ENCODE measurements at regions not wholly inside any gene's neighbourhood (a gene's known extent, or its start where the extent isn't known, plus 50 kb on each side); places are given as distances from the start of the nearest gene placed in this dataset.
"Not testable (repeated sequence)": the region's sequence is repeated elsewhere in the genome, so short reads cannot be mapped to it uniquely, and the experiment has no call there.

DNA sequence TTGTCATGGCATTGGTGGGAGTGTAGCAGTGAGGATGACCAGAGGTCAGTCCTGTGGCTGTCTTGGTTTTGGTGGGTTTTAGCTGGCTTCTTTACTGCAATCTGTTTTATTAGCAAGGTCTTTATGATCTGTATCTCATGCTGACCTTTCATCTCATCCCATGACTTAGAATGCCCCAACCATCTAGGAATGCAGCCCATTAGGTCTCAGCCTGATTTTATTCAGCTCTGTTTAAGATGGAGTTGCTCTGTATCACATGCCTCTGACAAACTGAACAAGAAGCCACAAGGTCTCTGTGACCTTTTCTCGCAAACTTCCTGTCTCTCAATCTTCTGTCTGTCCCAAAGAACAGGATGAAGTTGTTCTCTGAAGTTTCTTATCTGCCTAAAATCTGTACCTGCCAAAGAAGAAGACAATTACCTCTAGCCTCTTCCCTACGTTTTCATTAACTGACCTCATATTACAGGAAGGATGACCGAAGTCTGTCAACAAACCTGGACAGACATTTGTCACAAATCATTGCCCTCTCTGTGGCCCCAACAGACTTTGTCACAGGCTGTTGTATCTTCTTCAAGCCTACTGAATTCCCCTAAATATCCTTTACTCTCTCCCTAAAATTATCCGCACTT is 284.2 kb upstream of the SEMA6A start:
- no peak for DNase-seq (ENCODE audit: low read depth in 2 of 2)

DNA sequence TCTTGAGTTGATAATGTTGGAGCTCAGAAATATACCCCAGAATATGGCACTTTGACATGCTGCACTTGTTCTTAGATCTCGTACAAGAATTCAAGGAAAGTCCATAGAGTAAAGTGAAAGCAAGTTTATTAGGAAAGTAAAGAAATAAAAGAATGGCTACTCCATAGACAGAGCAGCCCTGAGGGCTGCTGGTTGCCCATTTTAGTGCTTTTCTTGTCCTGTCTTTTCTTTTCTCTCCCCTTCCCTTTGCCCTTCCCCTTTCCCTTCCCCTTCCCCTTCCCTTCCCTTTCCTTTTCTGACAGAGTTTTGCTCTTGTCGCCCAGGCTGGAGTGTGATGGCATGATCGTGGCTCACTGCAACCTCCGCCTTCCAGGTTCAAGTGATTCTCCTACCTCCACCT is 283.4 kb upstream of the SEMA6A start:
- not testable (repeated sequence) for DNase-seq (ENCODE audit: low read depth in 2 of 2)

- no peak for DNase-seq (ENCODE audit: low read depth in 2 of 2)
These were observed 281.6 kb upstream of the SEMA6A start for GRCh38 chr5:116856271-116856670.

- no peak for DNase-seq (ENCODE audit: low read depth in 2 of 2)
These were observed 279.4 kb upstream of the SEMA6A start for GRCh38 chr5:116853992-116854391.

DNA sequence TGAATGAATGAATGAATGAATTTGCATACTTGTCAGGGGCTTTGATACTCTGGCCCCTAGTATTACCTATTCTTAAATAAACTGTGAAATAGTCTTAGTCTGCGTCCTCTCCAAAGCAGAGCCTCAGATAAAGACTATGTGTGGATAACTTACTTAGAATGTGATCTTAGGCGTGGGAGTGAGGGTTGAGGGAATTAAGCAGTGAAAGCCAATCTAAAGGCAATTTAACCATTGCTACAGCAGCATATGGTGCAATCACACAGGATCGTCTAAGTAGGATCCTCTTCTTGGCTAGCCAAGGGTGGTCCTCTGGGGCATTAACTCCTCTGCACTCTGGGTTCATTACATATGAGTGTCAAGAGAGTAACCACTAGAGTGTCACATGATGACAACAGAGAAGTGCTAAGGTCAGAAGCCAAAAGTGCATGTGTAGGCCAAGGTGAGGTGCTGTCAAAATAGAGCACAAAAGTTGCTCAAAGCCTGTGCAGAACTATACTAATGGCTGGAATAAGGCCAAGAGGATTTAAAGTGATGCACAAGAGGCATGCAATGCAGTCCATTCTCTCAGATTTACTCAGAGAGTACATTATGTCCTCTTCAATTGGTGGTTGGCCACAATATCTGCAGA is 274.4 kb upstream of the SEMA6A start:
- no peak for DNase-seq (ENCODE audit: low read depth in 2 of 2)

- no peak for DNase-seq (ENCODE audit: low read depth in 2 of 2)
These were observed 273.3 kb upstream of the SEMA6A start for GRCh38 chr5:116847960-116848359.

- DNase-seq (ENCODE audit: low read depth in 2 of 2) = no peak
These were observed 269.4 kb upstream of the SEMA6A start for GRCh38 chr5:116844015-116844414.

DNA sequence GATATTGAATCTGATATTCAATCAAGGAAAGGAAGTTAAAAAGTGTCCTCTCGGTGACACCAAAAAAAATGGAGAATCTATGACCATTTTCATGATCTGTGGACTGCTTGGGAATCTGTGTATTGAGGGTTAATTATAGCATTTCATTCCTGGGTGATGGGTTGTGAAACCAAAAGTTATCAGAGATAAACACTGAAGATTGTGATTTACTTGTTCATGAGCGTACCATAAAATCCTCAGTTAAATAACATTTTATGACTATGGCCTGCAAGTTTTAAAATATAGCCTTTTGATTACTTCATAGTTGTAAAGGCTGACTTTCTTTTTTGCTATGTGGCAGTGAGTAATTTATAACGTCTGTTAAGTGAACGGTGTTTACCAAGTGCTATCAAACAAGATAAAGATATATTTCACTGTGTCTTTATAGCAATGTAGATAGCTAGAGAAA is 267.9 kb upstream of the SEMA6A start:
- no peak for DNase-seq (ENCODE audit: low read depth in 2 of 2)

DNA sequence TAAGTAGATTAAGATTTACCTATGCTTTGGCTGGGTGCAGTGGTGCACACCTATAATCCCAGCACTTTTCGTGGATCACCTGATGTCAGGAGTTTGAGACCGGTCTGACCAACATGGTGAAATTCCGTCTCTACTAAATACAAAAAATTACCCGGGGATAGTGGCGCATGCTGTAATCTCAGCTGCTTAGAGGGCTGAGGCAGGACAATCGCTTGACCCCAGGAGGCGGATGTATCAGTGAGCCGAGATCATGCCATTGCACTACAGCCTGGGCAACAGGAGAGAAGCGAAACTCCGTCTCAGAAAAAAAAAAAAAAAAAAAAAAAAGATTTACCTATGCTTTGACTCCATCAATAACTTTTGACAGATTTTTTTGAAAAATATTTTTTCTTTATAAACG is 267.1 kb upstream of the SEMA6A start:
- no peak for DNase-seq (ENCODE audit: low read depth in 2 of 2)

- DNase-seq (ENCODE audit: low read depth in 2 of 2) = no peak
These were observed 263.5 kb upstream of the SEMA6A start for GRCh38 chr5:116838011-116838536.

- no peak for DNase-seq (ENCODE audit: low read depth in 2 of 2)
These were observed 260.3 kb upstream of the SEMA6A start for GRCh38 chr5:116834796-116835515.

- DNase-seq (ENCODE audit: low read depth in 2 of 2) = no peak
These were observed 255.5 kb upstream of the SEMA6A start for GRCh38 chr5:116830079-116830478.

DNA sequence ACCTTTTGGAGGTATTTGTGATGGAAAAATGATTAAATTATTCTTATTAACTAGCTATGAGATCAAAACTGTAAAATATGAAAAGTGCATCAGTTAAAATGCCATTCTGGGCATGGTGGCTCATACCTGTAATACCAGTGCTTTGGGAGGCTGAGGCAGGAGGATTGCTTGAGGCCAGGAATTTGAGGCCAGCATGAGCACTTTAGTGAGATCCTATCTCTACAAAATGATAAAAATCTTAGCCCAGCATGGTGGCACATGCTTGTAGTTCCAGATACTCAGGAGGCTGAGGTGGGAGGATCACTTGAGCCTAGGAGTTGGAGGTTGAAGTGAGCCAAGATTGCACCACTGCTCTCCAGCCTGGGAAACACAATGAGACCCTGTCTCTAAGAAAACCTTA is 252.5 kb upstream of the SEMA6A start:
- no peak for DNase-seq (ENCODE audit: low read depth in 2 of 2)

- no peak for DNase-seq (ENCODE audit: low read depth in 2 of 2)
These were observed 250.9 kb upstream of the SEMA6A start for GRCh38 chr5:116825486-116825885.

DNA sequence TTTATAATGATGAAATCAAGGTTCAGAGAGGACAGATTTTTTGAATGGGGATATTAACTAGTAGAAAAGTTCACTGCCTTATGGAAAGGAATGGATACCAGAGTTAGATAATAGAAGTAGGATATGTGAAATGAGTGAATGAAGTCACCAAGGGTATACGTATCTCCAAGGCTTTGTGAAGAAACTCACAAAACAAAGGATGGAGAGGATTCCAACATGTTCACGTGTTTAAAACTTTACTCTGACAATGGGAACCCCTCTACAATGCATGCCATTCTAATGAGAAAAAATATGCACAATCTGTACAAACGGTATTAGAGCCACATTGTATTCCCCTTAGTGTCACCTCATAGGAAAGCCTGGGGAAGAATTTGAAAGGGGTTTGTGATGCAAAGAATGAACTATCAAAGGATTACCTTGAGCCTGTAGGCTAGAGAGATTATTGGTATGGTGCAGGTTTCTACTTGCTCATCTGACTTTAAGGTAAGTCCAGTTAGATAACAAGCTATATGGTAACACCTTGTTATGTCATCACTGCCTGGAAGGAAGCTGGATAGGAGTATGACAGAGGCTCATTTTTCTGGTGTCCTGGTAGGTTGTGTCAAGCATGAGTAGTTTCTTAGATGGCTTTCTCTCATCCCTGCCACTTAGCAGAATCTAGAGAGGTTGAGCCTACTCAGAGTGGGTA is 250.3 kb upstream of the SEMA6A start:
- DNase-seq (ENCODE audit: low read depth in 2 of 2) = no peak

DNA sequence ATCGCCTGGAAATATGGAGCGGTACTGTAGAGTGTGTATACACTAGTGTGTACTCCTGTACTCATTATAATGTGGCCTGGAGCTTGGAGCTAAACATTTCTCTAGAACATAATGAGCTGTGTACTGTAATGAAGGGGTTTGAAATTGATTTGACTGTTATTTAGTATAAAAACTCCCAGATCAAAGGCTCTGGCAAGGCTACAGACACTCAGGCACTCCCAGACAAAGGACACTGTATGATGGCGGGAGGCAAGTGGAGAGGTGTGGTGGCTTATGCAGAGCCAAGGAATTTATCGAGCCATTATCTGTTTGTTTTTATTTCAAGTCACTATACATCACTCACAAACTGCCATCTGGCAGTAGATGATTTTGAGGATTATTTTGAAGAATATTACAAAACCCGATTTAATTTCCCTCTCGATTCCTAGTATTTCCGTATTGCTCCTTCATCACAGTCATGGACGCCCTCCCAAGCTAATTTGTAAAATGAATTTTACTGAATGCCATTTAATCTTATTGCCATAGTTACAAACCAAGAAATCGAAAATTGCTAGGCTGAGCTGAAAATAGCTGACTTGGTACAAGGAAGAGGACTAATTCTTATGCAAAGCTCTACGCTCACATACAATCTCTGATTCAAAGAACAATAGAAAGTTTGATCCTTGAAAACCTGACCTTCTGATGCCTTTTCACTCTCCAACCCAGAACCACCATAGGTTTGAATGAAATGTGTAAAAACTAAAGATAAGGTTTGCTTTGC is 240.2 kb upstream of the SEMA6A start:
- DNase-seq (ENCODE audit: low read depth in 2 of 2) = no peak

- DNase-seq (ENCODE audit: low read depth in 2 of 2) = no peak
These were observed 239.3 kb upstream of the SEMA6A start for GRCh38 chr5:116813906-116814305.

- no peak for DNase-seq (ENCODE audit: low read depth in 2 of 2)
These were observed 238.7 kb upstream of the SEMA6A start for GRCh38 chr5:116813356-116813755.

- DNase-seq (ENCODE audit: low read depth in 2 of 2) = no peak
These were observed 236.3 kb upstream of the SEMA6A start for GRCh38 chr5:116810951-116811350.

GRCh38 chr5:116806836-116807235 is 232.2 kb upstream of the SEMA6A start:
- DNase-seq (ENCODE audit: low read depth in 2 of 2) = no peak

- no peak for DNase-seq (ENCODE audit: low read depth in 2 of 2)
These were observed 224.8 kb upstream of the SEMA6A start for GRCh38 chr5:116799401-116799800.

DNA sequence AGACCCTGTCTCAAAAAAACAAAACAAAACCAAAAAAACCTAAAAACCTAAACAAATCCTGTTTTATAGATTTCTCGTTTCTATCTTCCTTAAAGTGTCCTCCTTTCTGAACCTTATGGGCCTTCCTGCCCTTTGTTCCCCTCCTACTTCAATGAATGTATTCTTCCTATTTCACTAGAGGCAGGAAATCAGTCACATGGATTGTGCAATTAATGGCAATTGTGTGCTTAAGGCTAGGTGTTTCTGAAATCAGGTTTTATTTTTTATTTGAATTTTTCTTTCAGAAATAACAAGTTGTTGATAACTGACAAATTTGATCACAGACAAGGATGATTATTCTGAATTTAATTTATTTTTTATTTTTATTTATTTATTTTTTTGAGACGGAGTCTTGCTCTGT is 220.6 kb upstream of the SEMA6A start:
- no peak for DNase-seq (ENCODE audit: low read depth in 2 of 2)
